Panc1 (cell line): ENCODE measurements at regions not wholly inside any gene's neighbourhood (a gene's known extent, or its start where the extent isn't known, plus 50 kb on each side); places are given as distances from the start of the nearest gene placed in this dataset.
A peak's percentile ranks its signal among the peaks of the same experiment; 100 is the strongest.

Source experiments
- ATAC-seq: fragments of 200-7000 bp; cut with Tn5 transposase; 2 replicates; pipeline ENCODE4 v1.9.1; 2020; ENCODE audit warnings: mild to moderate bottlenecking, moderate library complexity
- BruUV-seq: library from RNA; stranded (reverse); fragments of 400-500 nt; replicated peaks from 2 replicates; lab custom pipeline; 2021; lab: Mats Ljungman, UMichigan
- CTCF ChIA-PET: fragments of 300-600 bp; sonication (Branson Sonifier 250); formaldehyde crosslinking; loops from one replicate; lab custom pipeline; 2022; ENCODE audit warnings: antibody characterized with exemption; lab: Charles Lee
- POLR2A ChIA-PET: fragments of 300-600 bp; sonication (Branson Sonifier 250); formaldehyde crosslinking; loops from one replicate; lab custom pipeline; 2022; ENCODE audit warnings: antibody characterized with exemption; lab: Charles Lee
- DNase-seq: peaks from one replicate; pipeline ENCODE4 v3.0.0-alpha.2; 2010; ENCODE audit warnings: low read depth, low spot score
- H3K27ac ChIP-seq: 2 replicates; pipeline ENCODE4 v1.5.1; 2011; ENCODE audit warnings: mild to moderate bottlenecking, low read length, inconsistent platforms
- H3K27me3 ChIP-seq: fragments of 200-500 bp; sonication (Bioruptor generic); 2 replicates; pipeline ENCODE4 v1.6.0; 2014; ENCODE audit warnings: low read length, inconsistent platforms; ENCODE audit not compliant: control insufficient read depth, insufficient read depth
- H3K36me3 ChIP-seq: fragments of 200-500 bp; sonication (Bioruptor generic); 2 replicates; pipeline ENCODE4 v1.5.1; 2014; ENCODE audit warnings: inconsistent platforms, mild to moderate bottlenecking, low read length, moderate library complexity; ENCODE audit not compliant: control insufficient read depth, insufficient read depth
- H3K4me1 ChIP-seq: 2 replicates; pipeline ENCODE4 v1.5.1; 2011; ENCODE audit warnings: inconsistent platforms, mild to moderate bottlenecking, low read length, moderate library complexity; ENCODE audit not compliant: control insufficient read depth, insufficient read depth
- H3K4me3 ChIP-seq, 2 experiments: 2 replicates each; pipeline ENCODE4 v1.5.1; 2011 to 2012; ENCODE audit warnings: low read depth in 2 of 2, low read length in 2 of 2, mild to moderate bottlenecking in 2 of 2, inconsistent platforms in 1 of 2, moderate library complexity in 1 of 2
- H3K9me3 ChIP-seq: fragments of 200-500 bp; sonication (Bioruptor generic); 2 replicates; pipeline ENCODE4 v1.5.1; 2014; ENCODE audit warnings: low read depth, mild to moderate bottlenecking, inconsistent platforms, low read length, moderate library complexity; ENCODE audit not compliant: control insufficient read depth, insufficient read depth
- POLR2AphosphoS5 ChIP-seq: IDR thresholded peaks from 2 replicates; pipeline ENCODE4 v1.6.1; 2012; ENCODE audit warnings: mild to moderate bottlenecking, low read depth, low read length, moderate library complexity
- SIN3A ChIP-seq: IDR thresholded peaks from 2 replicates; pipeline ENCODE4 v1.6.1; 2012; ENCODE audit warnings: low read depth, mild to moderate bottlenecking, low read length, moderate library complexity, borderline replicate concordance; ENCODE audit not compliant: insufficient read depth
- TCF7L2 ChIP-seq: IDR thresholded peaks from 2 replicates; pipeline ENCODE4 v1.6.1; 2011; ENCODE audit warnings: mild to moderate bottlenecking, low read depth, low read length, inconsistent platforms
- in situ Hi-C: cut with HindIII; loops from 2 replicates; pipeline ENCODE4 v1.10.0; 2016; ENCODE audit warnings: low sequenced_read_pairs, low pct_unique_long_range_greater_than_20kb
- intact Hi-C: fragments of 100-400 bp; cut with micrococcal nuclease; formaldehyde crosslinking; loops from one replicate; pipeline ENCODE4 v1.10.0; 2022; ENCODE audit not compliant: unreplicated experiment
- TF ChIP-seq, protein P1 (sequence below), 2 experiments: IDR thresholded peaks; 2 replicates each; pipeline ENCODE4 v1.6.1; 2011 to 2012; ENCODE audit warnings: low read depth in 2 of 2, control low read depth in 1 of 2, low read length in 1 of 2, mild to moderate bottlenecking in 1 of 2, moderate library complexity in 1 of 2; ENCODE audit not compliant: insufficient read depth in 1 of 2
- TF ChIP-seq, protein P2 (sequence below): fragments of 450-650 bp; IDR thresholded peaks from 2 replicates; pipeline ENCODE4 v1.5.1; 2017; ENCODE audit warnings: mild to moderate bottlenecking

DNA sequence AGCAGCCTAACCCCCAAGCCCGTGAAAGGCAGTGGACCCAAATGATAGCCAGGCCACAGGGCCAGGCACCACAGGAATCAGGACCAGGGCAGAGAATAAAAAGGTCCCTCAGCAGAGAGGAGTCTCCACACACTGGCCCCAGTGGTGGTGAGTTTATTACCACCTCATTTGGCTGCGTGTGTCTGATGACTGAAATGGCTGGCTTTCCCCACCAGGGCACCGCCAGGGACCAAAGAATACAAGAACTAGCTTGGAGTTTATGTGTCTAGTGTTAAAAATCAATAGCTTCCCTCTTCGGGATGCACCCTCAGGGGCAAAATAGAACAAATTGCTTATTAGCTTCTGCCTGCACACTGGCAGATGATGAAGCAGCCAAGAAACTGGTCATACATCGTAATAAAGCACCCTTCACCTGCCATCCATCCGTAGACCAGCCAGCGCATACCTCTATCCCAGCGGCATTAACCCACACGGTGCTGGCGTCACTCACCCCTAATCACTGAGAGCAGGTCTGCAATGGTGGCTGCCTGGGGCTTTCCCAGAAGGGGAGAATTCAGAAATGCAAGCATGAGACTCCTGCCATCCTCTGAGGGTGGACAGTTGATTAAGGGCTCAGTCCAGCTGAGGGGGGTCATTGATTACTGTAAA is 223.7 kb upstream of the ZMIZ1 start:
- no peak for DNase-seq
- TF ChIP-seq, protein P1, sequence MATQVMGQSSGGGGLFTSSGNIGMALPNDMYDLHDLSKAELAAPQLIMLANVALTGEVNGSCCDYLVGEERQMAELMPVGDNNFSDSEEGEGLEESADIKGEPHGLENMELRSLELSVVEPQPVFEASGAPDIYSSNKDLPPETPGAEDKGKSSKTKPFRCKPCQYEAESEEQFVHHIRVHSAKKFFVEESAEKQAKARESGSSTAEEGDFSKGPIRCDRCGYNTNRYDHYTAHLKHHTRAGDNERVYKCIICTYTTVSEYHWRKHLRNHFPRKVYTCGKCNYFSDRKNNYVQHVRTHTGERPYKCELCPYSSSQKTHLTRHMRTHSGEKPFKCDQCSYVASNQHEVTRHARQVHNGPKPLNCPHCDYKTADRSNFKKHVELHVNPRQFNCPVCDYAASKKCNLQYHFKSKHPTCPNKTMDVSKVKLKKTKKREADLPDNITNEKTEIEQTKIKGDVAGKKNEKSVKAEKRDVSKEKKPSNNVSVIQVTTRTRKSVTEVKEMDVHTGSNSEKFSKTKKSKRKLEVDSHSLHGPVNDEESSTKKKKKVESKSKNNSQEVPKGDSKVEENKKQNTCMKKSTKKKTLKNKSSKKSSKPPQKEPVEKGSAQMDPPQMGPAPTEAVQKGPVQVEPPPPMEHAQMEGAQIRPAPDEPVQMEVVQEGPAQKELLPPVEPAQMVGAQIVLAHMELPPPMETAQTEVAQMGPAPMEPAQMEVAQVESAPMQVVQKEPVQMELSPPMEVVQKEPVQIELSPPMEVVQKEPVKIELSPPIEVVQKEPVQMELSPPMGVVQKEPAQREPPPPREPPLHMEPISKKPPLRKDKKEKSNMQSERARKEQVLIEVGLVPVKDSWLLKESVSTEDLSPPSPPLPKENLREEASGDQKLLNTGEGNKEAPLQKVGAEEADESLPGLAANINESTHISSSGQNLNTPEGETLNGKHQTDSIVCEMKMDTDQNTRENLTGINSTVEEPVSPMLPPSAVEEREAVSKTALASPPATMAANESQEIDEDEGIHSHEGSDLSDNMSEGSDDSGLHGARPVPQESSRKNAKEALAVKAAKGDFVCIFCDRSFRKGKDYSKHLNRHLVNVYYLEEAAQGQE (IDR thresholded peaks at IDR 0.05; ENCODE audit: insufficient read depth in 1 of 2, low read depth in 2 of 2, low read length in 1 of 2), result no peak
- TF ChIP-seq POLR2AphosphoS5, result no peak
- Histone ChIP-seq H3K36me3 (no peaks in the 10 kb centered on the region), H3K9me3 (no peaks in the 10 kb centered on the region), H3K27ac (no peak overlapping the region), H3K4me1 (no peaks in the 10 kb centered on the region), H3K27me3 (no peaks in the 10 kb centered on the region), H3K4me3 (no peak overlapping the region)
- POLR2A ChIA-PET, result interaction anchor here (0.6 kb wide), 1 partner anchor 62 kb away, joined by 3 read pairs; no protein-coding TSS in a partner anchor
- in situ Hi-C loops (no loop called here), intact Hi-C loops (no loop called here)
- ATAC-seq, result peak; percentile 50; the same call in 1 of the 2 replicates
- CTCF ChIA-PET, result no interaction called here
- no TSS peak for BruUV-seq

DNA sequence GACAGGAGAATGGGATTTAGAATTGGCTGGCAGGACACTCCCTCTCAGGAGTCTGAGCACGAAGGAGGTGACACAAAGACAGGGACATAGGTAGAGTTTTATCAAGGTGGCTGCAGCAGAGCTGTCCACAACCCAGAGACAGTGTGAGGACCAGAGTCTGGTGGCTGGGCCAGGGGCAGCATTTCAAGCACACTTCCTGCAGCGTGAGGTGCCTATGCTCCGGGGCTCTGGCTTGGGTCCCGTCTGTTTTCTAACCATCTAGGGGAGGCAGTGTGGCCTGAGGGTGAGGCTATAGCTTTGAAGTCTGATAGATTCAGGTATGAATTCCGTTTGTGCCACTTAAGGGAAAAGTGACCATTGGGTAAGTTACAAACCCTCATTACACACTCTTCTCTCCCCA is 222.7 kb upstream of the ZMIZ1 start:
- Histone ChIP-seq H3K27ac (no peak overlapping the region), H3K27me3 (no peaks in the 10 kb centered on the region), H3K4me1 (no peaks in the 10 kb centered on the region), H3K36me3 (no peaks in the 10 kb centered on the region), H3K4me3 (no peak overlapping the region), H3K9me3 (no peaks in the 10 kb centered on the region)
- intact Hi-C loops (no loop called here), in situ Hi-C loops (no loop called here)
- ChIA-PET CTCF (interaction anchor here (0.8 to 1.0 kb wide), 2 partner anchors 113 to 129 kb away, joined by 3 read pairs; no protein-coding TSS in a partner anchor), POLR2A (no interaction called here)
- TF ChIP-seq SIN3A (no peak), POLR2AphosphoS5 (no peak), TCF7L2 (no peak)
- TF ChIP-seq, protein P2, sequence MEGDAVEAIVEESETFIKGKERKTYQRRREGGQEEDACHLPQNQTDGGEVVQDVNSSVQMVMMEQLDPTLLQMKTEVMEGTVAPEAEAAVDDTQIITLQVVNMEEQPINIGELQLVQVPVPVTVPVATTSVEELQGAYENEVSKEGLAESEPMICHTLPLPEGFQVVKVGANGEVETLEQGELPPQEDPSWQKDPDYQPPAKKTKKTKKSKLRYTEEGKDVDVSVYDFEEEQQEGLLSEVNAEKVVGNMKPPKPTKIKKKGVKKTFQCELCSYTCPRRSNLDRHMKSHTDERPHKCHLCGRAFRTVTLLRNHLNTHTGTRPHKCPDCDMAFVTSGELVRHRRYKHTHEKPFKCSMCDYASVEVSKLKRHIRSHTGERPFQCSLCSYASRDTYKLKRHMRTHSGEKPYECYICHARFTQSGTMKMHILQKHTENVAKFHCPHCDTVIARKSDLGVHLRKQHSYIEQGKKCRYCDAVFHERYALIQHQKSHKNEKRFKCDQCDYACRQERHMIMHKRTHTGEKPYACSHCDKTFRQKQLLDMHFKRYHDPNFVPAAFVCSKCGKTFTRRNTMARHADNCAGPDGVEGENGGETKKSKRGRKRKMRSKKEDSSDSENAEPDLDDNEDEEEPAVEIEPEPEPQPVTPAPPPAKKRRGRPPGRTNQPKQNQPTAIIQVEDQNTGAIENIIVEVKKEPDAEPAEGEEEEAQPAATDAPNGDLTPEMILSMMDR, result no peak
- TF ChIP-seq, protein P1 (IDR thresholded peaks at IDR 0.05; ENCODE audit: insufficient read depth in 1 of 2, low read depth in 2 of 2, low read length in 1 of 2), result no peak
- ATAC-seq, result no peak
- BruUV-seq, result no TSS peak
- DNase-seq, result no peak
